ACC112 (cell line): ENCODE measurements at regions not wholly inside any gene's neighbourhood (a gene's known extent, or its start where the extent isn't known, plus 50 kb on each side); places are given as distances from the start of the nearest gene placed in this dataset.
"Not testable (repeated sequence)": the region's sequence is repeated elsewhere in the genome, so short reads cannot be mapped to it uniquely, and the experiment has no call there.

Source experiments
- H2AFZ ChIP-seq: fragments of 200-600 bp; sonication (generic); one replicate; pipeline ENCODE4 v1.6.0; 2017; ENCODE audit warnings: antibody characterized with exemption, low read length; ENCODE audit not compliant: unreplicated experiment
- H3K27ac ChIP-seq: fragments of 200-600 bp; sonication (generic); 2 replicates; pipeline ENCODE4 v1.5.1; 2014; ENCODE audit warnings: low read depth, mild to moderate bottlenecking, antibody characterized with exemption, low read length, moderate library complexity
- H3K27me3 ChIP-seq: fragments of 200-600 bp; sonication (generic); 2 replicates; pipeline ENCODE4 v1.6.1; 2014; ENCODE audit warnings: mild to moderate bottlenecking, antibody characterized with exemption, low read length, moderate library complexity, mixed read lengths; ENCODE audit not compliant: insufficient read depth
- H3K36me3 ChIP-seq: fragments of 200-600 bp; sonication (generic); 2 replicates; pipeline ENCODE4 v1.6.1; 2016; ENCODE audit warnings: mild to moderate bottlenecking, antibody characterized with exemption, low read length, moderate library complexity, mixed read lengths; ENCODE audit not compliant: insufficient read depth
- H3K4me1 ChIP-seq: fragments of 200-600 bp; sonication (generic); one replicate; pipeline ENCODE4 v1.6.1; 2016; ENCODE audit warnings: low read length, mixed read lengths; ENCODE audit not compliant: insufficient read depth, unreplicated experiment, control insufficient read depth
- H3K4me3 ChIP-seq: fragments of 200-600 bp; sonication (generic); 2 replicates; pipeline ENCODE4 v1.5.1; 2014; ENCODE audit warnings: mild to moderate bottlenecking, low read depth, low read length
- H3K79me2 ChIP-seq: fragments of 200-600 bp; sonication (generic); one replicate; pipeline ENCODE4 v1.6.0; 2016; ENCODE audit warnings: low read length; ENCODE audit not compliant: control insufficient read depth, unreplicated experiment, insufficient read depth

- Histone ChIP-seq H3K27me3 (no peaks in the 10 kb centered on the region), H2AFZ (no peak overlapping the region), H3K36me3 (no peaks in the 10 kb centered on the region), H3K4me3 (no peak overlapping the region), H3K4me1 (no peaks in the 10 kb centered on the region), H3K79me2 (no peaks in the 10 kb centered on the region), H3K27ac (no peak overlapping the region)
Observed at GRCh38 chr10:64350665-64351064, 829.5 kb downstream of the REEP3 start.

GRCh38 chr10:64358907-64359306 is 837.7 kb downstream of the REEP3 start:
- Histone ChIP-seq H2AFZ (no peak overlapping the region), H3K27me3 (no peaks in the 10 kb centered on the region), H3K79me2 (no peaks in the 10 kb centered on the region), H3K4me1 (no peaks in the 10 kb centered on the region), H3K27ac (no peak overlapping the region), H3K4me3 (no peak overlapping the region), H3K36me3 (no peaks in the 10 kb centered on the region)

GRCh38 chr10:64360240-64360639 is 839.0 kb downstream of the REEP3 start:
- not testable (repeated sequence) for H2AFZ ChIP-seq, H3K4me3 ChIP-seq

GRCh38 chr10:64363687-64364086 is 842.5 kb downstream of the REEP3 start:
- no peak overlapping the region for H3K4me3 ChIP-seq
- H3K36me3 ChIP-seq: no peaks in the 10 kb centered on the region
- H3K79me2 ChIP-seq: no peaks in the 10 kb centered on the region
- no peaks in the 10 kb centered on the region for H3K4me1 ChIP-seq
- no peak overlapping the region for H3K27ac ChIP-seq
- H2AFZ ChIP-seq: no peak overlapping the region
- H3K27me3 ChIP-seq: no peaks in the 10 kb centered on the region

More at GRCh38 chr10:64360240-64360639, 839.0 kb downstream of the REEP3 start:
- H3K4me1 ChIP-seq, H3K79me2 ChIP-seq, H3K36me3 ChIP-seq, H3K27ac ChIP-seq, H3K27me3 ChIP-seq: not testable (repeated sequence)

GRCh38 chr10:64365663-64366062 is 844.5 kb downstream of the REEP3 start:
- H3K27me3 ChIP-seq: no peaks in the 10 kb centered on the region
- H3K27ac ChIP-seq: no peak overlapping the region
- no peaks in the 10 kb centered on the region for H3K36me3 ChIP-seq
- no peaks in the 10 kb centered on the region for H3K79me2 ChIP-seq
- no peak overlapping the region for H2AFZ ChIP-seq
- no peak overlapping the region for H3K4me3 ChIP-seq
- no peaks in the 10 kb centered on the region for H3K4me1 ChIP-seq

- Histone ChIP-seq H3K27me3 (no peaks in the 10 kb centered on the region), H3K79me2 (no peaks in the 10 kb centered on the region), H3K36me3 (no peaks in the 10 kb centered on the region), H3K4me1 (no peaks in the 10 kb centered on the region), H2AFZ (no peak overlapping the region), H3K4me3 (no peak overlapping the region), H3K27ac (no peak overlapping the region)
Observed at GRCh38 chr10:64368298-64368697, 847.1 kb downstream of the REEP3 start.

- H3K4me1 ChIP-seq: no peaks in the 10 kb centered on the region
- no peaks in the 10 kb centered on the region for H3K27me3 ChIP-seq
Observed at GRCh38 chr10:64369885-64370773, 848.9 kb downstream of the REEP3 start.

GRCh38 chr10:64374346-64374745 is 853.1 kb downstream of the REEP3 start:
- Histone ChIP-seq H3K4me1 (no peaks in the 10 kb centered on the region), H2AFZ (no peak overlapping the region), H3K36me3 (no peaks in the 10 kb centered on the region), H3K4me3 (no peak overlapping the region), H3K27me3 (no peaks in the 10 kb centered on the region), H3K79me2 (no peaks in the 10 kb centered on the region), H3K27ac (no peak overlapping the region)

More at GRCh38 chr10:64369885-64370773, 848.9 kb downstream of the REEP3 start:
- Histone ChIP-seq H3K36me3 (no peaks in the 10 kb centered on the region), H3K4me3 (no peak overlapping the region), H3K27ac (no peak overlapping the region), H2AFZ (no peak overlapping the region), H3K79me2 (no peaks in the 10 kb centered on the region)

- Histone ChIP-seq H3K4me1 (no peaks in the 10 kb centered on the region), H2AFZ (no peak overlapping the region), H3K36me3 (no peaks in the 10 kb centered on the region), H3K27me3 (no peaks in the 10 kb centered on the region), H3K4me3 (no peak overlapping the region), H3K27ac (no peak overlapping the region), H3K79me2 (no peaks in the 10 kb centered on the region)
Observed at GRCh38 chr10:64376167-64376566, 855.0 kb downstream of the REEP3 start.

- no peak overlapping the region for H3K4me3 ChIP-seq
Observed at GRCh38 chr10:64379898-64380297, 858.7 kb downstream of the REEP3 start.

GRCh38 chr10:64385355-64385754 is 864.2 kb downstream of the REEP3 start:
- no peak overlapping the region for H3K4me3 ChIP-seq
- no peak overlapping the region for H3K27ac ChIP-seq
- no peaks in the 10 kb centered on the region for H3K36me3 ChIP-seq
- H3K27me3 ChIP-seq: no peaks in the 10 kb centered on the region
- H2AFZ ChIP-seq: no peak overlapping the region
- no peaks in the 10 kb centered on the region for H3K4me1 ChIP-seq
- no peaks in the 10 kb centered on the region for H3K79me2 ChIP-seq

More at GRCh38 chr10:64379898-64380297, 858.7 kb downstream of the REEP3 start:
- no peaks in the 10 kb centered on the region for H3K4me1 ChIP-seq
- no peak overlapping the region for H3K27ac ChIP-seq
- no peak overlapping the region for H2AFZ ChIP-seq
- H3K27me3 ChIP-seq: no peaks in the 10 kb centered on the region
- H3K36me3 ChIP-seq: no peaks in the 10 kb centered on the region
- no peaks in the 10 kb centered on the region for H3K79me2 ChIP-seq
